Lower leg skin (tissue), 4 donors: ENCODE measurements at regions not wholly inside any gene's neighbourhood (a gene's known extent, or its start where the extent isn't known, plus 50 kb on each side); places are given as distances from the start of the nearest gene placed in this dataset.

Experiments used
- DNase-seq, 2 donors: peaks; one replicate each; pipeline ENCODE4 v3.0.0-alpha.2; 2019; ENCODE audit warnings: low spot score in 2 of 2
- H3K4me3 ChIP-seq: fragments of 200-600 bp; sonication (generic); 2 replicates; pipeline ENCODE4 v1.5.1; 2017; ENCODE audit warnings: mild to moderate bottlenecking, low read depth; ENCODE audit not compliant: poor library complexity, severe bottlenecking
- POLR2A ChIP-seq, 2 donors: fragments of 450-650 bp; IDR thresholded peaks; one replicate each; pipeline ENCODE4 v1.6.1; 2016 to 2017; ENCODE audit warnings: antibody characterized with exemption in 2 of 2, mild to moderate bottlenecking in 1 of 2, moderate library complexity in 1 of 2
- WGBS, 2 donors: methylation state at CpG; one replicate each; pipeline ENCODE4 v1.1.5; 2018; 5-methylcytosine and 5-hydroxymethylcytosine counted together
- intact Hi-C: fragments of 100-400 bp; cut with DNase I; formaldehyde crosslinking; loops from one replicate; pipeline ENCODE4 v1.15.0; 2023; ENCODE audit warnings: low total_unique reads
- TF ChIP-seq, protein P1 (sequence below), 3 donors: fragments of 450-650 bp; IDR thresholded peaks; one replicate each; pipeline ENCODE4 v1.5.1; 2016; ENCODE audit warnings: antibody characterized with exemption in 3 of 3, mild to moderate bottlenecking in 3 of 3, moderate library complexity in 2 of 3

GRCh38 chr17:33688771-33689170 is 395.7 kb upstream of the ASIC2 start:
- TF ChIP-seq, protein P1, sequence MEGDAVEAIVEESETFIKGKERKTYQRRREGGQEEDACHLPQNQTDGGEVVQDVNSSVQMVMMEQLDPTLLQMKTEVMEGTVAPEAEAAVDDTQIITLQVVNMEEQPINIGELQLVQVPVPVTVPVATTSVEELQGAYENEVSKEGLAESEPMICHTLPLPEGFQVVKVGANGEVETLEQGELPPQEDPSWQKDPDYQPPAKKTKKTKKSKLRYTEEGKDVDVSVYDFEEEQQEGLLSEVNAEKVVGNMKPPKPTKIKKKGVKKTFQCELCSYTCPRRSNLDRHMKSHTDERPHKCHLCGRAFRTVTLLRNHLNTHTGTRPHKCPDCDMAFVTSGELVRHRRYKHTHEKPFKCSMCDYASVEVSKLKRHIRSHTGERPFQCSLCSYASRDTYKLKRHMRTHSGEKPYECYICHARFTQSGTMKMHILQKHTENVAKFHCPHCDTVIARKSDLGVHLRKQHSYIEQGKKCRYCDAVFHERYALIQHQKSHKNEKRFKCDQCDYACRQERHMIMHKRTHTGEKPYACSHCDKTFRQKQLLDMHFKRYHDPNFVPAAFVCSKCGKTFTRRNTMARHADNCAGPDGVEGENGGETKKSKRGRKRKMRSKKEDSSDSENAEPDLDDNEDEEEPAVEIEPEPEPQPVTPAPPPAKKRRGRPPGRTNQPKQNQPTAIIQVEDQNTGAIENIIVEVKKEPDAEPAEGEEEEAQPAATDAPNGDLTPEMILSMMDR (IDR thresholded peaks at IDR 0.05) = no peak
- intact Hi-C loops = no loop called here
- WGBS, 2 donors = 88 to 94% methylated on average over 4 of the region's 4 CpGs
- H3K4me3 ChIP-seq = no peak overlapping the region
- no peak for DNase-seq

GRCh38 chr17:33689725-33690124 is 396.6 kb upstream of the ASIC2 start:
- no peak for DNase-seq
- intact Hi-C loops = no loop called here
- no peak overlapping the region for H3K4me3 ChIP-seq
- TF ChIP-seq, protein P1 (IDR thresholded peaks at IDR 0.05) = no peak
- no peak for TF ChIP-seq POLR2A (IDR thresholded peaks at IDR 0.05)
- WGBS, 2 donors = 72 to 74% methylated on average over 2 of the region's 2 CpGs

- no peak for DNase-seq
These were observed 402.3 kb upstream of the ASIC2 start for GRCh38 chr17:33695431-33695830.

DNA sequence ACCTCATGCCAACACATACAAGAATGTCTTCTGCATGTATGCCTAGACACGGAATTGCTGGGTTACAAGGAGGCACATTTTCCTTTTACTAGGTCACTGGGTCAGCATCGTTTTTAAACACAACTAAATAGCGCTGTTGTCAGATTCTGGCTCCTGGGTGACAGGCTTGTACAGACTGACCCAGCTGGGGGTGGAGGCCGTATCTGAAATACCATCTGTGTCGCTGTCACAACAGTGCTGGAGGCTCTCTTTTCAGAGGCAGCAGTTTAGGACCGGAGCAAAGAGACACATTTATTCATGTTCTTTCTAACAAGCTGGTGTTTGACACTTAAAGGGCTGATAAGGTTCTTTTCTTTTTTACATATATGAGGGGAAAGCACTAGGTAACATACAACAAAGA is 403.0 kb upstream of the ASIC2 start:
- TF ChIP-seq, protein P1 (IDR thresholded peaks at IDR 0.05) = no peak
- TF ChIP-seq POLR2A (IDR thresholded peaks at IDR 0.05) = no peak
- WGBS, 2 donors = 39 to 41% methylated on average over 6 of the region's 6 CpGs
- no peak overlapping the region for H3K4me3 ChIP-seq
- no peak for DNase-seq
- intact Hi-C loops = no loop called here

More at GRCh38 chr17:33695431-33695830, 402.3 kb upstream of the ASIC2 start:
- intact Hi-C loops = no loop called here
- no peak overlapping the region for H3K4me3 ChIP-seq
- TF ChIP-seq, protein P1 (IDR thresholded peaks at IDR 0.05) = no peak

- H3K4me3 ChIP-seq = no peak overlapping the region
- no peak for TF ChIP-seq POLR2A (IDR thresholded peaks at IDR 0.05)
- TF ChIP-seq, protein P1 (IDR thresholded peaks at IDR 0.05) = no peak
- intact Hi-C loops = no loop called here
- no peak for DNase-seq
- 67 to 72% methylated on average over 1 of the region's 1 CpG for WGBS, 2 donors
These were observed 404.5 kb upstream of the ASIC2 start for GRCh38 chr17:33697557-33697956.

DNA sequence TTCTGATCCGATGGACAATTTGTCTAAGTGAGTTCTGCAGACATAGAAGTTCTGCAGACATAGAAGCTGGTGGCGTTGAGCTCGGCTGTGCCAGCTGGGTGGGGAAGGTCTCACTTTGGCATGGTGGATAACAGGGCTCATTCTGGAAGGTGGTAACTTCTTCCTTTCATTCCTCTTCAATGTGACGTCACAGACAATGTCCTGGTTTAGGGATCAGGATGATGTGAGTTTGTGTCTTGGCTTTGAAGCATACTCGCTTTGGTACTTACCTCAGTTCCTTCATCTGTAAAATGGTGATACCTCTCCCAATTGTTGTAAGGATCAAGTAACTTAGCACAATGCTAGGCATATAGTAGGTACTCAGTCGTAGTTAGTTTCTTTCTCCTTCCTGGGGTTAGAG is 408.8 kb upstream of the ASIC2 start:
- WGBS, 2 donors = 85 to 89% methylated on average over 6 of the region's 6 CpGs
- TF ChIP-seq, protein P1 (IDR thresholded peaks at IDR 0.05) = no peak
- no peak for TF ChIP-seq POLR2A (IDR thresholded peaks at IDR 0.05)
- DNase-seq = no peak
- intact Hi-C loops = no loop called here
- no peak overlapping the region for H3K4me3 ChIP-seq
